CD14-positive monocyte (primary cell): ENCODE measurements at regions not wholly inside any gene's neighbourhood (a gene's known extent, or its start where the extent isn't known, plus 50 kb on each side); places are given as distances from the start of the nearest gene placed in this dataset.

Experiments used
- DNase-seq, 3 donors: peaks; one replicate each; pipeline ENCODE4 v3.0.0-alpha.2; 2011 to 2022
- H2AFZ ChIP-seq: 2 replicates; pipeline ENCODE4 v1.6.0; 2012; ENCODE audit warnings: mild to moderate bottlenecking, low read depth, low read length, inconsistent platforms; ENCODE audit not compliant: insufficient read depth, poor library complexity, severe bottlenecking
- H3K27ac ChIP-seq, 2 donors: 1 replicate in 1 of 2; 2 replicates in 1 of 2; pipeline ENCODE4 v1.5.1; 2012 to 2013; ENCODE audit warnings: low read length in 2 of 2, control low read depth in 1 of 2, inconsistent platforms in 1 of 2, low read depth in 1 of 2, mild to moderate bottlenecking in 1 of 2
- H3K27me3 ChIP-seq, 2 donors: one replicate each; pipeline versions ENCODE4 v1.6.0 to v1.6.1; 2011 to 2013; ENCODE audit warnings: low read length in 2 of 2; ENCODE audit not compliant: control insufficient read depth in 2 of 2, insufficient read depth in 2 of 2
- H3K36me3 ChIP-seq, 2 donors: replicated peaks in 1 of 2; 1 replicate in 1 of 2; 2 replicates in 1 of 2; pipeline versions ENCODE4 v1.5.1 to v1.6.1; 2012 to 2013; ENCODE audit warnings: low read length in 2 of 2, control low read depth in 1 of 2, inconsistent platforms in 1 of 2, mild to moderate bottlenecking in 1 of 2; ENCODE audit not compliant: insufficient read depth in 2 of 2, control insufficient read depth in 1 of 2
- H3K4me1 ChIP-seq, 2 donors: 1 replicate in 1 of 2; 2 replicates in 1 of 2; pipeline versions ENCODE4 v1.5.1 to v1.6.1; 2012 to 2013; ENCODE audit warnings: low read length in 2 of 2, control low read depth in 1 of 2, inconsistent platforms in 1 of 2, mild to moderate bottlenecking in 1 of 2, moderate library complexity in 1 of 2; ENCODE audit not compliant: insufficient read depth in 2 of 2, control insufficient read depth in 1 of 2
- H3K4me2 ChIP-seq: replicated peaks from 2 replicates; pipeline ENCODE3; 2012; ENCODE audit warnings: low read length, moderate library complexity, mild to moderate bottlenecking; ENCODE audit not compliant: poor library complexity, severe bottlenecking; ENCODE audit errors: extremely low read depth
- H3K4me3 ChIP-seq, 3 experiments: fragments of 200-600 bp in 1 of 3; sonication (generic) in 1 of 3; replicated peaks in 1 of 3; 1 replicate in 2 of 3; 2 replicates in 1 of 3; pipeline ENCODE4 v1.5.1; 2011 to 2013; ENCODE audit warnings: low read length in 3 of 3, mild to moderate bottlenecking in 3 of 3, control low read depth in 2 of 3, low read depth in 2 of 3, inconsistent platforms in 1 of 3, moderate library complexity in 1 of 3
- H3K79me2 ChIP-seq: 2 replicates; pipeline ENCODE4 v1.6.0; 2012; ENCODE audit warnings: mild to moderate bottlenecking, control low read depth, inconsistent platforms, low read length, moderate library complexity; ENCODE audit not compliant: insufficient read depth
- H3K9ac ChIP-seq: 2 replicates; pipeline ENCODE4 v1.6.0; 2017; ENCODE audit warnings: low read length, mild to moderate bottlenecking; ENCODE audit not compliant: insufficient read depth, poor library complexity, severe bottlenecking
- H3K9me3 ChIP-seq, 2 donors: replicated peaks in 1 of 2; 1 replicate in 1 of 2; 2 replicates in 1 of 2; pipeline versions ENCODE4 v1.5.1 to v1.6.1; 2012 to 2013; ENCODE audit warnings: low read length in 2 of 2, control low read depth in 1 of 2; ENCODE audit not compliant: control insufficient read depth in 1 of 2, insufficient read depth in 1 of 2
- H4K20me1 ChIP-seq: 2 replicates; pipeline ENCODE4 v1.6.0; 2012; ENCODE audit warnings: mild to moderate bottlenecking, low read length, control low read depth, moderate library complexity; ENCODE audit not compliant: insufficient read depth
- H3K27ac Mint-ChIP-seq, 7 donors: one replicate each; pipeline ENCODE4 v1.8.0; 2020; ENCODE audit warnings: mild to moderate bottlenecking in 7 of 7, mixed read lengths in 7 of 7, moderate library complexity in 6 of 7, inconsistent platforms in 2 of 7
- H3K27me3 Mint-ChIP-seq, 3 donors: one replicate each; pipeline ENCODE4 v1.8.0; 2021 to 2022; ENCODE audit warnings: low read depth in 3 of 3, mild to moderate bottlenecking in 3 of 3, mixed read lengths in 3 of 3, moderate library complexity in 3 of 3, inconsistent platforms in 1 of 3
- H3K36me3 Mint-ChIP-seq, 2 donors: one replicate each; pipeline ENCODE4 v1.8.0; 2020; ENCODE audit warnings: mixed read lengths in 2 of 2, inconsistent platforms in 1 of 2, mild to moderate bottlenecking in 1 of 2
- H3K4me1 Mint-ChIP-seq: one replicate; pipeline ENCODE4 v1.8.0; 2020; ENCODE audit warnings: mild to moderate bottlenecking, mixed read lengths
- H3K4me3 Mint-ChIP-seq, 2 donors: one replicate each; pipeline ENCODE4 v1.8.0; 2020; ENCODE audit warnings: mild to moderate bottlenecking in 2 of 2, mixed read lengths in 2 of 2, moderate library complexity in 1 of 2
- H3K9me3 Mint-ChIP-seq, 7 donors: one replicate each; pipeline ENCODE4 v1.8.0; 2020 to 2022; ENCODE audit warnings: mixed read lengths in 7 of 7, mild to moderate bottlenecking in 6 of 7, moderate library complexity in 6 of 7, inconsistent platforms in 2 of 7
- WGBS: methylation state at CpG from one replicate; pipeline ENCODE4 v1.1.5; 2013; ENCODE audit warnings: missing lambda C conversion rate; ENCODE audit not compliant: insufficient coverage; 5-methylcytosine and 5-hydroxymethylcytosine counted together
- intact Hi-C, 2 donors: fragments of 100-400 bp; cut with micrococcal nuclease; formaldehyde crosslinking; loops; one replicate each; pipeline versions ENCODE4 v1.15.0 to v1.15.1; 2023
- TF ChIP-seq, protein P1 (sequence below): fragments of 200-600 bp; IDR thresholded peaks from one replicate; pipeline ENCODE4 v1.8.0; 2022; ENCODE audit warnings: antibody characterized with exemption, mild to moderate bottlenecking

DNA sequence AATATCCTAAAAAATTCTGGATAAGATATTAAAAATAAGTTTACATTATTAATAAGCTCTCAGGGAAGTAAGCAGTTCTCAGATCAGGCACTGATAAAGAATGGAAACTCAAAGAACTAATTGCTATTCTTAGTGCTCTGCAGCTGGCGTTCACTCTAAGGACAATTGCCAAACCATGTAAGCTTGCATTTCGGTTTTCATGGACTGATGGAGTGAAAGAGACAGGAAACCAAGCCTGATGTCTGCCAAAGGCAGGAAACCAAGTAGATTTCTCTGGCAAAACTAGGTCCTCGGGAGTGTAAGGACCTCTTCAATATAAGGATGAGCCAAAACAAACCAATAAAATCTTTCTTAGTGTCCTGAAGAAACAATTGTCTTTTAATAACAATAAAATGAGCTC is 355.2 kb downstream of the RAB38 start:
- Mint-ChIP-seq H3K4me1 (no peaks in the 10 kb centered on the region), H3K9me3 (peaks cover 0 to 2% (median 0%) of the 10 kb centered on the region in 7 donors), H3K27ac (no peak overlapping the region), H3K4me3 (no peak overlapping the region), H3K27me3 (no peaks in the 10 kb centered on the region), H3K36me3 (no peaks in the 10 kb centered on the region)
- WGBS: 47% methylated on average over 2 of the region's 3 CpGs
- Histone ChIP-seq H3K36me3 (no peaks in the 10 kb centered on the region), H3K79me2 (no peaks in the 10 kb centered on the region), H3K9ac (no peak overlapping the region), H3K4me1 (no peaks in the 10 kb centered on the region), H3K27ac (no peak overlapping the region), H3K4me3 (no peak overlapping the region), H4K20me1 (no peaks in the 10 kb centered on the region), H3K9me3 (no peaks in the 10 kb centered on the region), H3K4me2 (no peak overlapping the region), H2AFZ (no peak overlapping the region), H3K27me3 (no peaks in the 10 kb centered on the region)
- no peak for DNase-seq
- TF ChIP-seq, protein P1, sequence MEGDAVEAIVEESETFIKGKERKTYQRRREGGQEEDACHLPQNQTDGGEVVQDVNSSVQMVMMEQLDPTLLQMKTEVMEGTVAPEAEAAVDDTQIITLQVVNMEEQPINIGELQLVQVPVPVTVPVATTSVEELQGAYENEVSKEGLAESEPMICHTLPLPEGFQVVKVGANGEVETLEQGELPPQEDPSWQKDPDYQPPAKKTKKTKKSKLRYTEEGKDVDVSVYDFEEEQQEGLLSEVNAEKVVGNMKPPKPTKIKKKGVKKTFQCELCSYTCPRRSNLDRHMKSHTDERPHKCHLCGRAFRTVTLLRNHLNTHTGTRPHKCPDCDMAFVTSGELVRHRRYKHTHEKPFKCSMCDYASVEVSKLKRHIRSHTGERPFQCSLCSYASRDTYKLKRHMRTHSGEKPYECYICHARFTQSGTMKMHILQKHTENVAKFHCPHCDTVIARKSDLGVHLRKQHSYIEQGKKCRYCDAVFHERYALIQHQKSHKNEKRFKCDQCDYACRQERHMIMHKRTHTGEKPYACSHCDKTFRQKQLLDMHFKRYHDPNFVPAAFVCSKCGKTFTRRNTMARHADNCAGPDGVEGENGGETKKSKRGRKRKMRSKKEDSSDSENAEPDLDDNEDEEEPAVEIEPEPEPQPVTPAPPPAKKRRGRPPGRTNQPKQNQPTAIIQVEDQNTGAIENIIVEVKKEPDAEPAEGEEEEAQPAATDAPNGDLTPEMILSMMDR: no peak
- intact Hi-C loops: no loop called here

DNA sequence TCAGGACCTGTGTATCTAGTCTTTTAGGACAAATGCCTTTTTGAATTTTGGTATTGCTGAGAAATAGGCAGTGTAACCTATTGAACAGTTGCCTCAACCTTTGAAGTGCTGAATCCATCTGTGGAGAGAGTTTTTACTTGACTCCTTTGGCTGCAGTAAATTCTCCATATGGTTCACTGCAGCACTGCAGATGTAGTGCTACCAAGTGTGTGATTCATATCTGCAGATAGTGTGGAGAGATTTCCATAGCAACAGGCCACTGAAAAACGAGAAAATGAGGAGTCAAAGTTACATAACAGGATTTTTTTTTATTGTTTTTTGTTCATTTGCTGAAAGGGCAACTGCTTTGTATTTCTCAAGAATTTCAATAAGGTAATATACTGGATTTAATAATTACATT is 356.1 kb downstream of the RAB38 start:
- Mint-ChIP-seq H3K4me3 (no peak overlapping the region), H3K4me1 (no peaks in the 10 kb centered on the region), H3K27me3 (no peaks in the 10 kb centered on the region), H3K9me3 (peaks cover 0 to 3% (median 0%) of the 10 kb centered on the region in 7 donors), H3K27ac (no peak overlapping the region), H3K36me3 (no peaks in the 10 kb centered on the region)
- no peaks in the 10 kb centered on the region for H3K36me3 ChIP-seq
- no peak overlapping the region for H3K4me2 ChIP-seq
- H4K20me1 ChIP-seq: no peaks in the 10 kb centered on the region
- H3K9me3 ChIP-seq: no peaks in the 10 kb centered on the region
- no peak overlapping the region for H3K9ac ChIP-seq
- no peak for DNase-seq
- TF ChIP-seq, protein P1: no peak
- no peak overlapping the region for H3K4me3 ChIP-seq
- H3K4me1 ChIP-seq: no peaks in the 10 kb centered on the region
- no peak overlapping the region for H3K27ac ChIP-seq
- no CpG with 5 or more reads among the region's 1 CpG for WGBS
- intact Hi-C loops: no loop called here
- no peak overlapping the region for H2AFZ ChIP-seq
- H3K79me2 ChIP-seq: no peaks in the 10 kb centered on the region
- no peaks in the 10 kb centered on the region for H3K27me3 ChIP-seq
